HTR-8/SVneo (cell line): ENCODE measurements at regions not wholly inside any gene's neighbourhood (a gene's known extent, or its start where the extent isn't known, plus 50 kb on each side); places are given as distances from the start of the nearest gene placed in this dataset.

Experiments
- DNase-seq: peaks from one replicate; pipeline ENCODE4 v3.0.0; 2011; ENCODE audit warnings: low spot score, mixed read lengths; ENCODE audit not compliant: insufficient read length
- FAIRE-seq: peaks from 2 replicates; lab custom pipeline; 2011; peaks lifted over from hg19 to GRCh38; lab: Jason Lieb, UNC

GRCh38 chr2:208545403-208546042 is 138.9 kb downstream of the PTH2R start:
- FAIRE-seq = no peak
- DNase-seq = no peak

GRCh38 chr2:208546107-208546506 is 139.5 kb downstream of the PTH2R start:
- FAIRE-seq = no peak
- no peak for DNase-seq

- no peak for DNase-seq
- no peak for FAIRE-seq
These were observed 140.5 kb downstream of the PTH2R start for GRCh38 chr2:208546860-208547650.

- FAIRE-seq (no peak), DNase-seq (no peak)
These were observed 142.1 kb downstream of the PTH2R start for GRCh38 chr2:208548700-208549099.

GRCh38 chr2:208549546-208550158 is 143.1 kb downstream of the PTH2R start:
- FAIRE-seq (no peak), DNase-seq (no peak)

GRCh38 chr2:208552943-208553342 is 146.4 kb downstream of the PTH2R start:
- DNase-seq (no peak), FAIRE-seq (no peak)

- DNase-seq (no peak), FAIRE-seq (no peak)
These were observed 150.4 kb downstream of the PTH2R start for GRCh38 chr2:208556983-208557484.

GRCh38 chr2:208565690-208566416 is 159.3 kb downstream of the PTH2R start:
- FAIRE-seq = no peak
- DNase-seq = no peak

GRCh38 chr2:208568203-208568602 is 161.6 kb downstream of the PTH2R start:
- FAIRE-seq (no peak), DNase-seq (no peak)

- DNase-seq = no peak
- FAIRE-seq = no peak
These were observed 163.5 kb downstream of the PTH2R start for GRCh38 chr2:208570066-208570465.

GRCh38 chr2:208570851-208571763 is 164.5 kb downstream of the PTH2R start:
- DNase-seq = no peak
- FAIRE-seq = no peak

GRCh38 chr2:208571764-208572131 is 165.2 kb downstream of the PTH2R start:
- no peak for DNase-seq
- FAIRE-seq = no peak

GRCh38 chr2:208573569-208573968 is 167.0 kb downstream of the PTH2R start:
- FAIRE-seq (no peak), DNase-seq (no peak)

- no peak for DNase-seq
- FAIRE-seq = no peak
These were observed 173.1 kb downstream of the PTH2R start for GRCh38 chr2:208579678-208580077.

- no peak for FAIRE-seq
- no peak for DNase-seq
These were observed 177.9 kb downstream of the PTH2R start for GRCh38 chr2:208584378-208584985.

GRCh38 chr2:208586516-208586915 is 179.9 kb downstream of the PTH2R start:
- FAIRE-seq (no peak), DNase-seq (no peak)

- no peak for FAIRE-seq
- DNase-seq = no peak
These were observed 188.2 kb downstream of the PTH2R start for GRCh38 chr2:208594642-208595385.
